NOMO-1 (cell line): ENCODE measurements at regions not wholly inside any gene's neighbourhood (a gene's known extent, or its start where the extent isn't known, plus 50 kb on each side); places are given as distances from the start of the nearest gene placed in this dataset.
A peak's percentile ranks its signal among the peaks of the same experiment; 100 is the strongest.

Experiments used
- DNase-seq, 2 experiments: peaks; one replicate each; lab custom pipeline; 2025; ENCODE audit not compliant: unreplicated experiment in 2 of 2; lab: John Stamatoyannopoulos, UW

DNA sequence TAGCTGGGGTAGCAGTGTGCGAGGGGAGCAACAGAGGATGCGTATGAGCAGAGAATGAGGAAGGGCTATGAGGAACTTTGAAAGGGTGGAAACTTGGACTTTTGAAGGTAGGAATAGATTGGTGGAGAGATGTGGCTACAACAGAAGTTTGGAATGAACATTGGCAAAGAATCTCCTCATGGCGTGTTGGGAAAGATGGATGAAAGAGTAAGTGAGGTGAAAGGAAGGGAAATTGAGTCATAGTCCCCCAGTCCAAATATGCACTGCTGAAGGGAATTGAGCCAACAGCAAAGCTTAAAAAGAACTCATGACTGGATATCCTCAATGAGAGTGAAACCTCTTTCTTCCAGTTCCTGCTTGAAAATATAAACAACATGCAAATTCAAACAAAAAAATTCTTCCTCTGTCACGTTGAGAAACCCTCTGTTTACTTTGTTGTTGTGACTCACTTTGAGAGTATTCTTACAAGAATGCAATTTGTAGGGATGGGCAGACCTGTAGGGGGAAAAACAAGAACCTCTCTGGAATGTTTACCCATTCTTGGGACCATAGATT, 313.2 kb upstream of the KCNJ16 start:
- DNase-seq, result peak in 1 of 2 experiments; percentile 9

DNA sequence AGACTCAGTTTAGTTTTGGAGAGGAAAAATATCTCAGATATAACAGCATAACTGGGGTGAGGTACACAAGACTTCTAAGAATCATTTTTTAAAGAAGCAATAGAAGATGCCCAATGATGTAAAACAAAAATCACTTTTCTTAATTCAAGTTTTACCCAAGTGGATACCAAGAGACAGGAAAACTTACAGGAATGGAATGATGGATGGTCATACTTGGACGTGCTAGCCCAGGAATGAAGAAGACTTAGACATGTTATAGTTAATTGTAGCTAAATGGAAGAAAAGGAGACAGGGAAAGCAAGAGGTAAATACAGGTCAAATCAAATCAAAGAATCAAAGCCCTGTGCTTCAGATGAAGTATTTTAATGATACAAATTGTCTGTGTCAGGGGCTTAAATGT, 312.7 kb upstream of the KCNJ16 start:
- DNase-seq, result no peak

DNA sequence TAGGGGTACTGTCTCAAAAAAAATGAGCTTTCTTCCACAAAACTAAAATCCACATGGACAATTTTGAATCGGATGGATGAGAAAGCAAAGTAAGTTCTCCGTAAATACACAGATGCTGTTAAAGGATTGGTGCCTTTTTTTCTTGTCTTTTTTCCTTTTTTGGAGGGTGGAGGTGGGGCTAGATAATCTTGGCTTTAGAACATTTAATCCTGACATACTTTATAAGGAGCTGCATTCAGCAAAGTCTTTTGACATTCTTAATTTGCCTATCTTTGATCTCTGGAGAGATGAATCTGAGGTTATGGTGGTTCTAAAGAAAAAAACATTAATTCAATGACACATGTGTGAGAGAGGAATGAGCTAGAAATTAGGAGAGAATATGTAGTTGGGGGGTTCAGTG, 312.3 kb upstream of the KCNJ16 start:
- no peak for DNase-seq

DNA sequence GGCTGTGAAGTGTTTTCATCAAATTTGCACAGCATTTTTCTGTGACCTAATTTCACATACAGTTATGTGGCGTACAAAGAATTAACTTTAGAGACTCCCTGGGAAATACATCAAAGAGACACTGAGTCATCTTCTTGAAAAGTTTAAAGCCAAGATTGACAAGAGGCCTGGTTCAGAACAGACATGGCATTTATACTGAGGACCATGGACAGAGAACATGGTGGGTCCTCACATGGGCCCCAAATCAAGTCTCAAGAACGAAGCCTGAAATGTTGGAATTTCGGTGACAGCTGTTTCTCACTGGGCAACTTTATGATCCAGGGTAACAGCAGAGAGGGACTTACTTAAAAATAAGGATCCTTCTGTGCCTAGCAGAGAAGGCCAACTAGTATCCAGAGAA, 311.5 kb upstream of the KCNJ16 start:
- no peak for DNase-seq

DNA sequence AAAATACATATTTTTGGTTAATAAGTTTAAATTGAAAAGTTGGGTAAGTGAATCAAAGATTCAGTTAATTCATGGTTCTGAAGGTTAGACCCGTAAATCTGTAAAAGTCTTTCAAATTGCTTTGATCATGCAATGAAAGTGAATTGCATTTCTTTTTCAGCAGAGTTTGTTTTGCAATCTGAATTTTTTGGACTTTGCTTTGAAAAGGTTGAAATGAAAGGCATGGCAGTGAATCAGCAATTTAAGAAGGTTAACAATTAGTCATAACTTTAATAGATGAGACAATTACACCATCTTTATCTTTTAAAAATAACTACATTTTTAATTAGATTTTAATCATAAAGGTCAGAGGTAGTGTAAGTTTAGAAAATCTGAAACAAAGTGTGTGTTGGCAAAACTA, 310.9 kb upstream of the KCNJ16 start:
- peak in 1 of 2 experiments; percentile 55 for DNase-seq

DNA sequence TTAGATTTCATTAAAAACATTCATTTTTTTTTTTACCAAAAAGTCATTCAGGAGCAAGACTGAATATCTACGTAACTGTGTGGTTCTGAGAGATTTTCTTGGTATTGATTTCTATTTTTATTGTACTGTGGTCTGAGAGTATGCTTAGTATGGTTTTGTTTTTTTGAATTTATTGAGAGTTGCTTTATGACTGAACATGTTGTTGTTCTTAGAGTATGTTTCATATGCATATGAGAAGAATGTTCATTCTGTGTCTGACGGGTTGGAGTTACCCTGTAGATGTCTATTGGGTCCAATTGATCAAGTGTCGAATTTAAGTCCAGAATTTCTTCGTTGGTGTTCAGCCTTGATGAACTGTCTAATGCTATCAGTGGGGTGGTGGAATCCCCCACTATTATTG, 306.0 kb upstream of the KCNJ16 start:
- no peak for DNase-seq

DNA sequence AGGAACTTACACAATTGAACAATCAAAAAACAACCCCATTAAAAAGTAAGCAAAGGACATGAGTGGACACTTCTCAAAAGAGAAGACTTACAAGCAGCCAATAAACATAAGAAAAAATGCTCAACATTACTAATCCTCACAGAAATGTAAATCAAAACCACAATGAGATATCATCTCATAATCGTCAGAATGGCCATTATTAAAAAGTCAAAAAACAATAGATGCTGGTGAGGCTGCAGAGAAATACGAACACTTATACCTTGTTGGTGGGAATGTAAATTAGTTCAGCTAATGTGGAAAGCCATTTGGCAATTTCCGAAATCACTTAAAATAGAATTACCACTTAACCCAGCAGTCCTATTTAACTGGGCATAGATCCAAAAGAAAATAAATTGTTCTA, 301.9 kb upstream of the KCNJ16 start:
- DNase-seq, result no peak

DNA sequence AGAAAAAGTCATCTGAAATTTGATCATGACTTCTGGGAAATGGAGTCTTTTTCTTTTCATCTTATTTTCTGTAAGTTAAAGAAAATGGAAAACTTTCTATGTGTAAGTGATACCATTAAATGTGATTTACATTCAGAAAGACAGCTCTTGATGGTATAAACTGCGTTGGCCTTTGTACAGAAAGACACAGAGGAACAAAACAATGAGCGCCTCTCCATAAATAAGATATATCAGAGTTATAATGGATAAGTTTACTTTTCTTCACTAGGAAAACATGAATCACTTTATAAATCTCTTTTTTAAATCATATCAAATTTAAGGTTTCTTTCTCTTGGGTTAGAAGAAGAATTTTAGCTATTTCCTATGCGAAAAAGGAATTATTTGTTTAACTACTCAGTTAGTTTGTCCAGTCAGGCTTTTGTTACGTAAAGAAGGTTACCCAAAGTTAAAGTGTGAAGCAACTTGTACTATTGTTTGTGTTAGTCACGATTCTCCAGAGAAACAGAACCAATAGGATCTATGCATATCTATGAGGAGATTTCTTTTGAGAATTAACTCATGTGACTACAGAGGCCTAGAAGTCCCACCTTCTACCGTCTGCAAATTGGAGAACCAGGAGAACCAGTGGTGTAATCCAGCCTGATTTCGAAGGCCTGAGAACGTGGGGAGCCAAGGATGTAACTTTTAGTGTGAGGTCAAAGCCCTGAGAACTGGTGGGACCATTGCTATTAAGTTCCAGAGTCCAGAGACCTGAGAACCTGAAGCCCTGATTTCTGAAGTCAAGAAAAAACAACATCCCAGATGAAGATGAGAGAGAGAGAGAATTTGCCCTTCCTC, 295.4 kb upstream of the KCNJ16 start:
- no peak for DNase-seq

DNA sequence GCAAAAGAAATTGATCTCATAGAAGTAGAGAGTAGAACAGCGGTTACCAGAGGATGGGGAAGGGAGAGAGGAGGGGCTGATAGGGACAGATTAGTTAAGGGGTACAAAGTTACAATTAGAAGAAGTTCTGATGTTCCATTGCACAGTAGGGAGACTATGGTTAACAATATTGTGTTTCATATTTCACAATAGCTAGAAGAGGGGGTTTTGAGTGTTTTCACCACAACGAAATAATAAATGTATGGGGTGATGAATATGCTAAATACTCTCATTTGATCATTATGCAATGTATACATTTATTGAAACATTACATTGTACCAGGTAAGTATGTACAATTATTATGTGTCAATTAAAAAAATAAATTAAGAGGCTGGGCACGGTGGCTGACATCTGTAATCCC, 291.2 kb upstream of the KCNJ16 start:
- no peak for DNase-seq

DNA sequence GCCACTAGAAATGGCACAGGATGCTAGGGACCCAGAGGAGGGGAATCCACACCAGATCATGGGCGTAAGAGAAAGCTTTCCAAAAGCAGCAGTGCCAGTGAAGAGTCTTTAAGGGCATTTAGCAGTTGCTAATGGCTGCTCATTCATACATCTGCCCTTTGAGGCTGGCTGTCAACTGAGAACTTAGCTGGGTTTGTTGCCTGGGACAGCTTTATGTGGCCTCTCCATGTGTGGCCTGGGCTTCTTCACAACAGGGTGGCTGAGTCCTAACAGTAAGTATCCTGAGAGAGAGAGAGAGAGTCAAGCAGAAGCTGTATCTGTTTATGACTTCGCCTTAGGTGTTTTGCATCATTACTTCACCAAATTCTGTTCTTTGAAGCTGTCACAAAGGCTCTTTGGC, 286.1 kb upstream of the KCNJ16 start:
- no peak for DNase-seq

DNA sequence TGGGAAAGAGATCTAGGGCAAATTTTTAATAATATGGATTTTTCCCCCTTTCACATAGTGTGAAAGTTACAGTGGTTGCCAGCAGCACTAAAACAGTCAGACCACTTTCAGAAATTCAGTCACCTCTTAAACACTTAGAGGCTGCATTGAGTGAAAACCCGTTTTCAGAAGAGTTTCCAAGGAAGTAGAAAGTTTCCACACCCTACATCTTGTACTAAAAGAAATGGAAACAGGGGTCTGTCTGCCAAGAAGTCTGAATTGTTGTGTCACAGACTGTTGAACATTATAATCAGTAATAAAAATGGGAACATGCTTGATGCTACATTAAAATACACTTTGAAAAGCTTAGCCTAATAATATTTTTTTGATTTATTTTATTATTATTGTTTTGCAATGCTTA, 278.9 kb upstream of the KCNJ16 start:
- no peak for DNase-seq

DNA sequence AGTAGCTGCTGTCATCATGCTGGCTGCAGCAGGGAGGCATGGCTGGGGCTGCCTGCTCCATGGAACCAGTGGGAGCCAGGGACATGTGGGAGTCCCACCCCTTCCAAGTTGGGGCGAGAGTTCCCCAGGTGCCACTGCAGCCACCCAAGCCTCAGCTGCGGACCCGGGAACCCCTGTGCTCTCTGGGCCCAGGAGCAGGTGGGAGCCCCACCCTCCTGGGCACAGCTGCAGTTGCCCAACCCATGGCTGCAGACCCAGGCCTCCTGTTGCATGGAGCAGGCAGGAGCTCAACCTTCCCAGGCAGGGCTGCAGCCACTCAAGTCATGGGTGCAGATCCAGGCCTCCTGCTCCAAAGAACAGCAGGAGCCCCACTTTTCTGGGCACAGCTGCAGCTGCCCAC, 274.2 kb upstream of the KCNJ16 start:
- no peak for DNase-seq

DNA sequence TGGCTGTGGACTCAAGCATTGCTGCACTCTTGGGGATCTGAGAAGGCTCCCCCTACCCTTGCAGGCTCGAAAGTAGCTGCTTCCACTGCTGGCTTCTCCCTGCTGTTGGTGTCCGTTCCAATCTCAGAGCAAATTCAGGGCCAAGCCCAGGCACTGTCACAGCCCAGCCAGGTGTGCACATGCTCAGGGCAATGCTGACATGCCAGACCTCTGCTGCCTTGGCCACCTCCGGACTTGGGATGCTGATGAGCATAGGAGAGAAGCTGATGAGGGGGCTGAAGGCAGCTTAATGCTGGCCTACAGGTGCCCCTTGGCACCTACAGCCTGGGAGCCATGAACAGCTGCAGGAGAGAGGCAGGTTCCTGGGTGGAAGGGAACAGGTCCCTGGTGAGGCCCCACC, 273.7 kb upstream of the KCNJ16 start:
- no peak for DNase-seq

DNA sequence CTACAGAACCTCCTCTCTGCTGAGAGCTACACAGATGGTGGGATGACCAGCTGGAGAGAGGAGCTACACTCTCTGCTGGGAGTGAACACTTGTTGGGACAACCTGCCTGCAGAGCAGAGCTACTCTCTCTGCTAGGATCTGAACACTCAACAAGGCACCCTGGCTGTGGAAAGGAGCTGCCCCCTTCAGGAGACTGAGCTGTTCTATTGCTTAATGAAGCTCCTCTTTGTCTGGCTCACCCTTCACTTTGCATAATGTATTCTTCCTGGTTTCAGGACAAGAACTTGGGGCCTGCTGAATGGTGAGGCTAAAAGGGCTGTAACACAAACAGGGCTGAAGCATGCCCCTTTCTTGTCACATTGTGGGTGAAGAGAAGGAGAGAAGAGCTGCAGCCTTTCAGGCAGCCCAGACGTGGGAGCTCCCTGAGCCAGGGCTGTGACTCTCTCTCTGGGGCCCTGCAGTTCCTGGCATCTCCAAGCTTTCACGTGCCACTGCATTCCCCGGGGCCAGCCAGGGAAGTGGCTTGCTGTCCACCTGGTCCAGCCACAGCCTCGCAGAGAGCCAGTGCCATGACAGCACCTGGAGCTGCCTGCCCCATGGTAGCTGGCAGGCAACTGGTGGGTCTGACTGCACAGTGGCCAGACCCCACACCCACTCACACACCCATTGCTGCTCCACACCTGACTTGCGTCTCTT, 272.8 kb upstream of the KCNJ16 start:
- no peak for DNase-seq

DNA sequence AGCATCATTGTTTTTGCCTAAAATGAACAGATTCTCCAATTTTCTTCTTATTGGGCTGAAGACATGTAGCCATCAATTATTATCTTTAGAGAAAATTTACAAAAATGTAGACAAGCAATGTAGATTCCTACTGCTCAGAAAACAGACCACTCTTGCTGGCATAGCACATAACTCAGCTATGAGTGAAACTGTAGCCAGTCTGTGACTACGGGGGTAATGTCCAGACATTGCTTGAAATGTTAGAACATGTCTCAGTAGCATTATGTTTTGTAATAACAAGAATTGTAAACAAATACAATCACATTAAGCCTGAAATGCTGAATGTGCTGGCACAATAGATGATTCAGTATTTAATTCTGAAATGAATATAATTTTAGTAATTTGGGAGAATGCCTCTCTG, 265.7 kb upstream of the KCNJ16 start:
- no peak for DNase-seq

DNA sequence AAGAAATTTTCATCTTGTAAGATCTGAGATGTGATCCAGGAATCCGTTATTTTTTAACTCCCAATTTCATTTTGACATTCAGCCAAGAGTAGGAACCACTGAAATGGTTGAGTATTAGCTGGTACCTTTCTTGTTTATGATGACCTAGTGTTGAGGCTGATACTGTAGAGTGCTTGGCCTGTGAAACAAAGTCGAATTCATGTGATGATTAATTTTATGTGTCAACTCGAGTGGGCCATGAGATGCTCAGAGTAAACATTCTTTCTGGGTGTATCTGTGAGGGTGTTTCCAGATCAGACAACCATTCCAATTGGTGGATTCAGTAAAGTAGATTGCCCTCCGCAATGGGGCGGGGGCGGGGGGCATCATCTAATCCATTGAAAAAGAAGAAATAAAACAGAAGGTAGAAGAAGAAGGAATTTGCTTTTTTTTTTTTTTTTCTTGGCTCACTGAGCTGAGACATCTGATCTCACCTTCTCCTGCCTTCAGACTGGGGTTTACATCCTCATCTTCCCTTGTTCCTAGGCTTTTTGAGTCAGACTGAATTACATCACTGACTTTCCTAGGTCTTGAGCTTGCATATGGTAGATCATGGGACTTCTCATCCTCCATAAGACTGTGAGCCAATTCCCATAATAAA, 264.6 kb upstream of the KCNJ16 start:
- no peak for DNase-seq

DNA sequence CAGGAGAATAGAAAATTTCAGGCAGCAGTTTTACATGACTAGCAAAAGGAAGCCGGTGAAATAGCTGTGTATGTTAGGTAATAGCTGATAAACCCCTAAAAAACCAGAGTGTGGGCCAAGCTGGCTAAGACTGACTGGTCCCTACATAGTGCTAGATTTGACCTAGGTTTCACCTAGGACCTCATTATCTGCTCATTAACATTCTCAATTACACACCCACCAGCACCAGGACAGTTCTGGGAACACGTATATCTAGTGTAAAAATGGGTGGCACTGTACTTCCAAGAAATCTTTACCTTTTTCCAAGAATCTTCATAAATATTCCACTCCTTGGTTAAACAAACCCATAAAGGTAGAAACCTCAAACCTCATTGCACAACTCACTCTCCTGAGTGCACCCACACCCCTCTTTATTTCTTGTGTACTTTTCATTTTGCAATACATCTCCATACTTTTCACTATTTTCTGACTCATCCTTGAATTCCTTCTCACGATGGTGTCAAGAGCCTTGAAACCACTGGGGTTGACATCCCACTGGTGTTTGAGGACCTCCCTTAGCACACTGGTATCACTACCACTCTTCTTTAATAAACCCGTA, 262.7 kb upstream of the KCNJ16 start:
- no peak for DNase-seq

DNA sequence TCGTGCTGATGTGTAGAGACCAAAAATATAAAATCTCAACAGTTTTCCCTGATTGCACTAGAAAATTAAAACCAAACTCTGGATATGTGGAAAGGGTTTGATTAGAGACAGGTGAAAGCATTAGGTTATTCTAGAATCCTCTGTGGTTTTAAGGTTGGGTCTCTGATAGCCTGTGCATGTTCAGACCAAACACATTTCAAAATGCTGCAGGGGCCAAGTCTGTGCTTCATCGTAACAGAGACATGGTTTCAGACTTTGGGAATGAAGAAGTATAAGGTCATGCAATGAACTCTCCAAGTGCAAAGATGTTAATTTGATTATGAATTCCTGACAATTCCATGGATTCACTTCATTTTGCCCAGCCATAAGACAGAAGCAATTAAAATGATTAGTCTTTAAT, 261.0 kb upstream of the KCNJ16 start:
- DNase-seq, result no peak

DNA sequence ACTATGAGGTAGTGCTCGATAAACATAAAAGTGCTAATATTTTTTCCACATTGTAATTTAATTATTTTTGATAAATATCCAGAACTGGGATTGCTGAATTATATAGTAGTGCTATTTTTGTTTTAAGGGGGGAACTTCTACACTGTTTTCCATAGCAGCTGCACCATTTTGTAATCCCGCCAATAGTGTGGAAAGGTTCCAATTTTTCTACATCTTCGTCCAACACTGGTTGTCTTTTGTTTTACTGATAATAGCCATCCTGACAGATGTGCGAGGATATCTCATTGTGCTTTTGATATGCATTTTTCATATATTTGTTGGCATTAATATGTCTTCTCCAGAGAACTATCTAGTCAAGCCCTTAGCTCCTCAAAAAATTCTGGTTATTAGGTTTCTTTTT, 259.6 kb upstream of the KCNJ16 start:
- DNase-seq, result no peak

DNA sequence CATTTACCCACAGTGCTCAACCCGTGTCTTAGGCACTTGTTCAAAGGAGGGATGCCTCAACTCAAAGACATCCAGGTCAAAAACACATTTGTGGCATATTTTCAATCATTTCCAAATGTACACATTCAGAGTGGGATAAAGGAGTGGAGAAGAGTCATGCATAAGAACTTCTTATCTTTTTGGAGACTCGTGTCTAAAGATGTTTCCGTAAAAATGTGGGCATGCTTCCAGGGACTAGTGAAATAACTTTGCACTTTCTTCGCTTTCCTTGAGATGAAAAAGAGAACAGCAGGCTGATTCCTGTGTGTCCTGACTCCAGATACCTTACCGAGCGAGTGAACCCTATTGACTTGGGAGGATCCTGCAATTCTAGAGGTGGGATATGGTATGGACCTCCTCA, 256.6 kb upstream of the KCNJ16 start:
- DNase-seq, result no peak
